ENCODE measurements at regions not wholly inside any gene's neighbourhood (a gene's known extent, or its start where the extent isn't known, plus 50 kb on each side); places are given as distances from the start of the nearest gene placed in this dataset.

DNA sequence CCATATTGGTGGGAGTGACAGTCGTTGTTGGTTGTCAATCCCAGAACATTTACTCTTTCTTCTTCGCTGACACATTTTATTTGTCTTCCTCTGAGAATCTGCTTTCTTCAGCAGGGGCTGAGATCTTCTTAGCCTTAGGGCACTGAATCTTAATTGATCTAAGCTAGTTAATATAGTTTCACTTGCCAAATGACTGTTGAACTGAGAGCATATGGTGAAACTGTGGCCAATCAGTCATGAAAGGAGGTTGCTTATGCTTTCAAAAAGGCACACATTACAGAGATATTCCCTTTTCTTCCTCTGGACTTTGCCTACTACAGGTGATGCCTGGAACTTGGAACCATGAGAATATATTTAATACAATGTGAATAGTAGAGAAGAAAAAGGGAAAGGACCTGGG, 60.0 kb upstream of the KIAA0040 start:
- FAIRE-seq (no peak), DNase-seq (ENCODE audit: low read depth, low spot score) (peak; percentile 34), ATAC-seq (peak; percentile 94)
- ChIA-PET SMC1A (ENCODE audit: uncharacterized antibody, unreplicated experiment) (interaction anchor here (1.2 to 2.8 kb wide), 4 partner anchors 43 to 98 kb away, joined by 3 to 11 read pairs (median 6); no protein-coding TSS in a partner anchor), RAD21 (ENCODE audit: unreplicated experiment) (interaction anchor here (1.1 to 1.2 kb wide), 2 partner anchors 98 to 101 kb away, joined by 3 to 5 read pairs; no protein-coding TSS in a partner anchor), POLR2A (interaction anchor here (1.0 to 1.8 kb wide), 2 partner anchors 11 to 44 kb away, joined by 3 to 4 read pairs; no protein-coding TSS in a partner anchor), CTCF (interaction anchor here (1.4 to 1.8 kb wide), 2 partner anchors 49 to 97 kb away, joined by 4 to 7 read pairs; no protein-coding TSS in a partner anchor)
- no TSS peak for BruUV-seq (replicated peaks)
- no peak overlapping the region for H3K9ac ChIP-seq (ENCODE audit: control insufficient read depth, insufficient read depth, low read length)
- intact Hi-C loops (cut with micrococcal nuclease; ENCODE audit: unreplicated experiment) = no loop called here
- no peak overlapping the region for H2AFZ ChIP-seq (ENCODE audit: control insufficient read depth, low read depth, low read length)
- H3K4me1 ChIP-seq (ENCODE audit: control insufficient read depth, insufficient read depth, low read length) = 0 out of 2 replicates have a peak, but pooled peaks cover 3% of the 10 kb centered on the region
- in situ Hi-C loops (cut with MboI) = no loop called here
- no peaks in the 10 kb centered on the region; the same call in 2 of the 3 replicates for H3K9me3 ChIP-seq (replicated peaks; ENCODE audit: control insufficient read depth, insufficient read depth, low read length)
- H3K4me2 ChIP-seq (ENCODE audit: control insufficient read depth, insufficient read depth) = no peak overlapping the region; the same call in 1 of the 2 replicates
- H4K20me1 ChIP-seq (ENCODE audit: control insufficient read depth, insufficient read depth) = no peaks in the 10 kb centered on the region
- no peaks in the 10 kb centered on the region for H3K36me3 ChIP-seq (ENCODE audit: control insufficient read depth in 2 of 2, insufficient read depth in 2 of 2, low read length in 1 of 2)
- 4% methylated on average over 2 of the region's 2 CpGs for WGBS (ENCODE audit: insufficient coverage, insufficient replicate concordance, low lambda C conversion rate, missing lambda C conversion rate)
- no peak overlapping the region for H3K27ac ChIP-seq (ENCODE audit: control insufficient read depth, insufficient read depth)
- no peaks in the 10 kb centered on the region for H3K79me2 ChIP-seq (ENCODE audit: control insufficient read depth, insufficient read depth, low read length)
- no peak overlapping the region for H3K4me3 ChIP-seq
- no peaks in the 10 kb centered on the region for H3K27me3 ChIP-seq (replicated peaks in 1 of 2; ENCODE audit: control insufficient read depth in 2 of 2, insufficient read depth in 2 of 2, low read length in 1 of 2)
- TF ChIP-seq BMI1 (IDR thresholded peaks at IDR 0.05; ENCODE audit: borderline replicate concordance) (no peak), GABPA (IDR thresholded peaks at IDR 0.05; ENCODE audit: low read depth) (no peak), ZNF217 (IDR thresholded peaks at IDR 0.05) (peak; percentile 83), ZNF384 (IDR thresholded peaks at IDR 0.05; ENCODE audit: borderline replicate concordance, low read depth, low read length) (no peak), TARDBP (IDR thresholded peaks at IDR 0.05; ENCODE audit: borderline replicate concordance) (no peak), ZSCAN29 (IDR thresholded peaks at IDR 0.05) (no peak), CREM (IDR thresholded peaks at IDR 0.05; ENCODE audit: low read depth) (no peak), ZNF274 (IDR thresholded peaks at IDR 0.05; ENCODE audit: insufficient read depth, insufficient read length) (no peak), NRF1 (conservative IDR thresholded peaks at IDR 0.05; ENCODE audit: low read depth, low read length) (no peak), CHD4 (IDR thresholded peaks at IDR 0.05) (no peak), NBN (IDR thresholded peaks at IDR 0.05) (no peak), SUPT20H (IDR thresholded peaks at IDR 0.05; ENCODE audit: borderline replicate concordance, control insufficient read depth, low read depth, low read length) (no peak), SMC3 (IDR thresholded peaks at IDR 0.05; ENCODE audit: borderline replicate concordance, low read length) (no peak), FOS (IDR thresholded peaks at IDR 0.05; ENCODE audit: borderline replicate concordance, extremely low read depth, insufficient read length) (no peak), SP1 (IDR thresholded peaks at IDR 0.05; ENCODE audit: low read depth, low read length) (no peak)
- TF ChIP-seq, protein P1, sequence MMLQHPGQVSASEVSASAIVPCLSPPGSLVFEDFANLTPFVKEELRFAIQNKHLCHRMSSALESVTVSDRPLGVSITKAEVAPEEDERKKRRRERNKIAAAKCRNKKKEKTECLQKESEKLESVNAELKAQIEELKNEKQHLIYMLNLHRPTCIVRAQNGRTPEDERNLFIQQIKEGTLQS (IDR thresholded peaks at IDR 0.05; ENCODE audit: borderline replicate concordance, extremely low read depth, low read depth, low read length) = no peak
- TF ChIP-seq, protein P2, sequence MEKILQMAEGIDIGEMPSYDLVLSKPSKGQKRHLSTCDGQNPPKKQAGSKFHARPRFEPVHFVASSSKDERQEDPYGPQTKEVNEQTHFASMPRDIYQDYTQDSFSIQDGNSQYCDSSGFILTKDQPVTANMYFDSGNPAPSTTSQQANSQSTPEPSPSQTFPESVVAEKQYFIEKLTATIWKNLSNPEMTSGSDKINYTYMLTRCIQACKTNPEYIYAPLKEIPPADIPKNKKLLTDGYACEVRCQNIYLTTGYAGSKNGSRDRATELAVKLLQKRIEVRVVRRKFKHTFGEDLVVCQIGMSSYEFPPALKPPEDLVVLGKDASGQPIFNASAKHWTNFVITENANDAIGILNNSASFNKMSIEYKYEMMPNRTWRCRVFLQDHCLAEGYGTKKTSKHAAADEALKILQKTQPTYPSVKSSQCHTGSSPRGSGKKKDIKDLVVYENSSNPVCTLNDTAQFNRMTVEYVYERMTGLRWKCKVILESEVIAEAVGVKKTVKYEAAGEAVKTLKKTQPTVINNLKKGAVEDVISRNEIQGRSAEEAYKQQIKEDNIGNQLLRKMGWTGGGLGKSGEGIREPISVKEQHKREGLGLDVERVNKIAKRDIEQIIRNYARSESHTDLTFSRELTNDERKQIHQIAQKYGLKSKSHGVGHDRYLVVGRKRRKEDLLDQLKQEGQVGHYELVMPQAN (conservative IDR thresholded peaks at IDR 0.05) = no peak
- TF ChIP-seq, protein P3, sequence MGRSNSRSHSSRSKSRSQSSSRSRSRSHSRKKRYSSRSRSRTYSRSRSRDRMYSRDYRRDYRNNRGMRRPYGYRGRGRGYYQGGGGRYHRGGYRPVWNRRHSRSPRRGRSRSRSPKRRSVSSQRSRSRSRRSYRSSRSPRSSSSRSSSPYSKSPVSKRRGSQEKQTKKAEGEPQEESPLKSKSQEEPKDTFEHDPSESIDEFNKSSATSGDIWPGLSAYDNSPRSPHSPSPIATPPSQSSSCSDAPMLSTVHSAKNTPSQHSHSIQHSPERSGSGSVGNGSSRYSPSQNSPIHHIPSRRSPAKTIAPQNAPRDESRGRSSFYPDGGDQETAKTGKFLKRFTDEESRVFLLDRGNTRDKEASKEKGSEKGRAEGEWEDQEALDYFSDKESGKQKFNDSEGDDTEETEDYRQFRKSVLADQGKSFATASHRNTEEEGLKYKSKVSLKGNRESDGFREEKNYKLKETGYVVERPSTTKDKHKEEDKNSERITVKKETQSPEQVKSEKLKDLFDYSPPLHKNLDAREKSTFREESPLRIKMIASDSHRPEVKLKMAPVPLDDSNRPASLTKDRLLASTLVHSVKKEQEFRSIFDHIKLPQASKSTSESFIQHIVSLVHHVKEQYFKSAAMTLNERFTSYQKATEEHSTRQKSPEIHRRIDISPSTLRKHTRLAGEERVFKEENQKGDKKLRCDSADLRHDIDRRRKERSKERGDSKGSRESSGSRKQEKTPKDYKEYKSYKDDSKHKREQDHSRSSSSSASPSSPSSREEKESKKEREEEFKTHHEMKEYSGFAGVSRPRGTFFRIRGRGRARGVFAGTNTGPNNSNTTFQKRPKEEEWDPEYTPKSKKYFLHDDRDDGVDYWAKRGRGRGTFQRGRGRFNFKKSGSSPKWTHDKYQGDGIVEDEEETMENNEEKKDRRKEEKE (IDR thresholded peaks at IDR 0.05) = no peak
- TF ChIP-seq, protein P4, sequence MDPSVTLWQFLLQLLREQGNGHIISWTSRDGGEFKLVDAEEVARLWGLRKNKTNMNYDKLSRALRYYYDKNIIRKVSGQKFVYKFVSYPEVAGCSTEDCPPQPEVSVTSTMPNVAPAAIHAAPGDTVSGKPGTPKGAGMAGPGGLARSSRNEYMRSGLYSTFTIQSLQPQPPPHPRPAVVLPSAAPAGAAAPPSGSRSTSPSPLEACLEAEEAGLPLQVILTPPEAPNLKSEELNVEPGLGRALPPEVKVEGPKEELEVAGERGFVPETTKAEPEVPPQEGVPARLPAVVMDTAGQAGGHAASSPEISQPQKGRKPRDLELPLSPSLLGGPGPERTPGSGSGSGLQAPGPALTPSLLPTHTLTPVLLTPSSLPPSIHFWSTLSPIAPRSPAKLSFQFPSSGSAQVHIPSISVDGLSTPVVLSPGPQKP (IDR thresholded peaks at IDR 0.05; ENCODE audit: low read depth, low read length) = no peak
- TF ChIP-seq, protein P5, sequence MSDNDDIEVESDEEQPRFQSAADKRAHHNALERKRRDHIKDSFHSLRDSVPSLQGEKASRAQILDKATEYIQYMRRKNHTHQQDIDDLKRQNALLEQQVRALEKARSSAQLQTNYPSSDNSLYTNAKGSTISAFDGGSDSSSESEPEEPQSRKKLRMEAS (IDR thresholded peaks at IDR 0.05; ENCODE audit: low read depth, low read length) = no peak
